ENCODE measurements at regions not wholly inside any gene's neighbourhood (a gene's known extent, or its start where the extent isn't known, plus 50 kb on each side); places are given as distances from the start of the nearest gene placed in this dataset.

DNA sequence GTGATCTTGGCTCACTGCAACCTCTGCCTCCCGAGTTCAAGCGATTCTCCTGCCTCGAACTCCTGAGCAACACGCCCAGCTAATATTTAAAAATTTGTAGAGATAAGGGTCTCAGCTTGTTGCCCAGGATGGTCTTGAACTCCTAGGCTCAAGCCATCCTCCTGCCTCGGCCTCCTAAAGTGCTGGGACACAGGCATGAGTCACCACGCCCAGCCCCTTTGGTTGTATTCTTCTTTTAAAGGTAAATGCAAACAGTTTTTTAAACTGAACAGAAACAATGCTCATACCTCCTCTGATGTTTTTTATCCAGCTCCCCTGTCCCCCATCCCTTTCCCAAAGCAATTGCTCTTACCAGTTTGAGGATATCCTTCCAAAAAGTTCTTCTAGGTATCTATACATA is 79.5 kb upstream of the DUSP5 start:
- H3K36me3 ChIP-seq (ENCODE audit: low read length) = no peaks in the 10 kb centered on the region
- H3F3A ChIP-seq (ENCODE audit: insufficient read depth) = peaks cover 24% of the 10 kb centered on the region
- H3K9me3 ChIP-seq (ENCODE audit: insufficient read depth, low read length) = no peaks in the 10 kb centered on the region
- no peak for TF ChIP-seq EZH2phosphoT487 (conservative IDR thresholded peaks at IDR 0.05; ENCODE audit: low read length)
- no peak for TF ChIP-seq CTCF (IDR thresholded peaks at IDR 0.05; ENCODE audit: insufficient read depth, low read length, poor library complexity, severe bottlenecking)
- H3K27me3 ChIP-seq (ENCODE audit: low read length) = no peaks in the 10 kb centered on the region
- H3K79me2 ChIP-seq (ENCODE audit: insufficient read depth, low read length) = no peaks in the 10 kb centered on the region
- H3K4me3 ChIP-seq (ENCODE audit: insufficient read depth, low read length, poor library complexity, severe bottlenecking) = no peak overlapping the region
- H3K9me2 ChIP-seq (replicated peaks; ENCODE audit: insufficient read depth, low read length) = no peaks in the 10 kb centered on the region
- H3K9ac ChIP-seq (ENCODE audit: low read length) = no peak overlapping the region
- no peak overlapping the region for H3K4me2 ChIP-seq (ENCODE audit: low read depth, low read length, poor library complexity, severe bottlenecking)
- H4K20me1 ChIP-seq (ENCODE audit: low read depth, low read length) = no peaks in the 10 kb centered on the region
- H2AFZ ChIP-seq (ENCODE audit: low read depth, low read length, severe bottlenecking) = no peak overlapping the region
- no peak overlapping the region for H3K27ac ChIP-seq (ENCODE audit: low read depth, low read length)

DNA sequence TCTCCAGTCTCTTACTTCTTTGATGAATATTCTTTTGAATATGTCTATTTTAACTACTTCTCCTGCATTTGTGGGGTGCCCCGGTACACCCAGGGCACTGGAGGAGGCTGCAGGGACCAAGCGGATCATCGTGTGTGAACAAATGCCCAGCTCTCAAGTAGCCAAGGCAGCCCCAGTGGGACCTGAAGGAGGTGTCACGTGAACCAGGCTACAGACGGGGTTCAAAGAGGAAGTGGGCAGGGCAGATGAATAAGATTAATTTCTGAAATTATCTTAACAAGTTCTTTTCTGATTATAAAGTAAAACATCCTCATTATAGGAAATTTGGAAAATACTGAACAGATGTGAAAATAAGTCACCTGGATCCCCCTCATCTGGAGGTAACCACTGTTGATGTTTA is 78.4 kb upstream of the DUSP5 start:
- Histone ChIP-seq H2AFZ (ENCODE audit: low read depth, low read length, severe bottlenecking) (no peak overlapping the region), H3K9me3 (ENCODE audit: insufficient read depth, low read length) (no peaks in the 10 kb centered on the region), H3K9me2 (replicated peaks; ENCODE audit: insufficient read depth, low read length) (no peaks in the 10 kb centered on the region), H4K20me1 (ENCODE audit: low read depth, low read length) (no peaks in the 10 kb centered on the region), H3K79me2 (ENCODE audit: insufficient read depth, low read length) (no peaks in the 10 kb centered on the region), H3K27ac (ENCODE audit: low read depth, low read length) (no peak overlapping the region), H3F3A (ENCODE audit: insufficient read depth) (peaks cover 14% of the 10 kb centered on the region), H3K27me3 (ENCODE audit: low read length) (no peaks in the 10 kb centered on the region), H3K36me3 (ENCODE audit: low read length) (no peaks in the 10 kb centered on the region), H3K4me2 (ENCODE audit: low read depth, low read length, poor library complexity, severe bottlenecking) (no peak overlapping the region), H3K9ac (ENCODE audit: low read length) (no peak overlapping the region), H3K4me3 (ENCODE audit: insufficient read depth, low read length, poor library complexity, severe bottlenecking) (no peak overlapping the region)
- TF ChIP-seq EZH2phosphoT487 (conservative IDR thresholded peaks at IDR 0.05; ENCODE audit: low read length) (no peak), CTCF (IDR thresholded peaks at IDR 0.05; ENCODE audit: insufficient read depth, low read length, poor library complexity, severe bottlenecking) (no peak)

- no peak for TF ChIP-seq CTCF (IDR thresholded peaks at IDR 0.05; ENCODE audit: insufficient read depth, low read length, poor library complexity, severe bottlenecking)
- Histone ChIP-seq H3K36me3 (ENCODE audit: low read length) (no peaks in the 10 kb centered on the region), H3K27ac (ENCODE audit: low read depth, low read length) (no peak overlapping the region), H4K20me1 (ENCODE audit: low read depth, low read length) (no peaks in the 10 kb centered on the region), H3K9ac (ENCODE audit: low read length) (no peak overlapping the region), H3K9me3 (ENCODE audit: insufficient read depth, low read length) (no peaks in the 10 kb centered on the region), H3K27me3 (ENCODE audit: low read length) (no peaks in the 10 kb centered on the region), H2AFZ (ENCODE audit: low read depth, low read length, severe bottlenecking) (no peak overlapping the region), H3K4me3 (ENCODE audit: insufficient read depth, low read length, poor library complexity, severe bottlenecking) (no peak overlapping the region), H3K4me2 (ENCODE audit: low read depth, low read length, poor library complexity, severe bottlenecking) (no peak overlapping the region), H3F3A (ENCODE audit: insufficient read depth) (peaks cover 3% of the 10 kb centered on the region; the same call in 1 of the 2 replicates), H3K79me2 (ENCODE audit: insufficient read depth, low read length) (no peaks in the 10 kb centered on the region), H3K9me2 (replicated peaks; ENCODE audit: insufficient read depth, low read length) (no peaks in the 10 kb centered on the region)
These were observed 77.1 kb upstream of the DUSP5 start for GRCh38 chr10:110420401-110421193.
